ENCODE measurements at regions not wholly inside any gene's neighbourhood (a gene's known extent, or its start where the extent isn't known, plus 50 kb on each side); places are given as distances from the start of the nearest gene placed in this dataset.

- Histone ChIP-seq H3K4me2 (ENCODE audit: low read length) (no peak overlapping the region), H3K79me2 (ENCODE audit: low read length) (no peaks in the 10 kb centered on the region), H3K9me3 (ENCODE audit: low read length) (no peaks in the 10 kb centered on the region), H4K20me1 (ENCODE audit: low read length) (no peaks in the 10 kb centered on the region), H3K36me3 (ENCODE audit: low read depth, low read length) (no peaks in the 10 kb centered on the region), H3K27ac (ENCODE audit: low read length) (no peak overlapping the region), H2AFZ (ENCODE audit: low read length) (no peak overlapping the region), H3K9me2 (replicated peaks; ENCODE audit: low read length) (no peaks in the 10 kb centered on the region), H3F3A (ENCODE audit: low read length, unreplicated experiment) (no peaks in the 10 kb centered on the region), H3K9ac (ENCODE audit: low read length) (no peak overlapping the region), H3K27me3 (ENCODE audit: low read length) (peaks cover 24% of the 10 kb centered on the region), H3K4me3 (ENCODE audit: low read length) (no peak overlapping the region), H3K4me1 (ENCODE audit: insufficient read depth, low read length) (no peaks in the 10 kb centered on the region)
- intact Hi-C loops (cut with micrococcal nuclease) = no loop called here
- no peak for TF ChIP-seq EZH2phosphoT487 (IDR thresholded peaks at IDR 0.05; ENCODE audit: borderline replicate concordance, low read length)
- TF ChIP-seq, protein P1, sequence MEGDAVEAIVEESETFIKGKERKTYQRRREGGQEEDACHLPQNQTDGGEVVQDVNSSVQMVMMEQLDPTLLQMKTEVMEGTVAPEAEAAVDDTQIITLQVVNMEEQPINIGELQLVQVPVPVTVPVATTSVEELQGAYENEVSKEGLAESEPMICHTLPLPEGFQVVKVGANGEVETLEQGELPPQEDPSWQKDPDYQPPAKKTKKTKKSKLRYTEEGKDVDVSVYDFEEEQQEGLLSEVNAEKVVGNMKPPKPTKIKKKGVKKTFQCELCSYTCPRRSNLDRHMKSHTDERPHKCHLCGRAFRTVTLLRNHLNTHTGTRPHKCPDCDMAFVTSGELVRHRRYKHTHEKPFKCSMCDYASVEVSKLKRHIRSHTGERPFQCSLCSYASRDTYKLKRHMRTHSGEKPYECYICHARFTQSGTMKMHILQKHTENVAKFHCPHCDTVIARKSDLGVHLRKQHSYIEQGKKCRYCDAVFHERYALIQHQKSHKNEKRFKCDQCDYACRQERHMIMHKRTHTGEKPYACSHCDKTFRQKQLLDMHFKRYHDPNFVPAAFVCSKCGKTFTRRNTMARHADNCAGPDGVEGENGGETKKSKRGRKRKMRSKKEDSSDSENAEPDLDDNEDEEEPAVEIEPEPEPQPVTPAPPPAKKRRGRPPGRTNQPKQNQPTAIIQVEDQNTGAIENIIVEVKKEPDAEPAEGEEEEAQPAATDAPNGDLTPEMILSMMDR (conservative IDR thresholded peaks at IDR 0.05; ENCODE audit: low read depth, low read length) = no peak
- no peak for TF ChIP-seq EZH2 (IDR thresholded peaks at IDR 0.05; ENCODE audit: low read length, unreplicated experiment)
- ChIA-PET POLR2A (ENCODE audit: unreplicated experiment) (interaction anchor here (0.6 kb wide), 1 partner anchor 13 kb away, joined by 3 read pairs; no protein-coding TSS in a partner anchor), CTCF (no interaction called here)
- no TSS peak for BruUV-seq (replicated peaks)
- no peak for ATAC-seq
- DNase-seq = no peak
These were observed 203.1 kb downstream of the FBXO8 start for GRCh38 chr4:174080361-174080760.

DNA sequence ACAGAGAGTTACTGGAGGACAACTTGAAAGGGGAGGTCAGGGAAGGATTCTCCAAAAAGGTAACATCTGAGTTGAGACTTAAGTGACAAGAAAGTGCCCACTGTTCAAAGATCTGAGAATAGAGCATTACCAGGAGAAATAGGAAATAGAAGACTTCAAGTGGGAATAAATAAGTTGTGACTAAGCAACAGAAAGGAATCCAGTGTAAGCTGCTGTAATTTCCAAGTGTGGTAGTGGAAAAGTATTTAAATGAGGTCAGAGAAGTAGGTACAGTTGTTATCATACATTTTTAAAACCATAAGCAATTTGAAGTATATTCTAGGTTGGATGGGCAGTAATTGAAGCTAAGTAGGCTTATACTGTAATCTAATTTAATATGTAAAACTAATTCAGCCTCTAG is 211.9 kb downstream of the FBXO8 start:
- no peak overlapping the region for H3K4me3 ChIP-seq (ENCODE audit: low read length)
- DNase-seq = no peak

GRCh38 chr4:174069848-174070330 is 213.6 kb downstream of the FBXO8 start:
- peaks cover 47% of the 10 kb centered on the region for H3K27me3 ChIP-seq (ENCODE audit: low read length)
- no peak overlapping the region for H3K27ac ChIP-seq (ENCODE audit: low read length)
- intact Hi-C loops (cut with micrococcal nuclease) = no loop called here
- no peak overlapping the region for H3K4me2 ChIP-seq (ENCODE audit: low read length)
- BruUV-seq (replicated peaks) = no TSS peak
- ChIA-PET POLR2A (ENCODE audit: unreplicated experiment) (no interaction called here), CTCF (no interaction called here)
- no peak overlapping the region for H3K9ac ChIP-seq (ENCODE audit: low read length)
- ATAC-seq = no peak
- H3K79me2 ChIP-seq (ENCODE audit: low read length) = no peaks in the 10 kb centered on the region
- H2AFZ ChIP-seq (ENCODE audit: low read length) = no peak overlapping the region
- DNase-seq = no peak
- no peak overlapping the region for H3K4me3 ChIP-seq (ENCODE audit: low read length)
- H3K9me2 ChIP-seq (replicated peaks; ENCODE audit: low read length) = no peaks in the 10 kb centered on the region
- H3F3A ChIP-seq (ENCODE audit: low read length, unreplicated experiment) = no peaks in the 10 kb centered on the region
- no peaks in the 10 kb centered on the region for H3K36me3 ChIP-seq (ENCODE audit: low read depth, low read length)
- H4K20me1 ChIP-seq (ENCODE audit: low read length) = no peaks in the 10 kb centered on the region
- no peaks in the 10 kb centered on the region for H3K4me1 ChIP-seq (ENCODE audit: insufficient read depth, low read length)
- no peaks in the 10 kb centered on the region for H3K9me3 ChIP-seq (ENCODE audit: low read length)
- no peak for TF ChIP-seq EZH2 (IDR thresholded peaks at IDR 0.05; ENCODE audit: low read length, unreplicated experiment)
- no peak for TF ChIP-seq EZH2phosphoT487 (IDR thresholded peaks at IDR 0.05; ENCODE audit: borderline replicate concordance, low read length)
- TF ChIP-seq, protein P1 (conservative IDR thresholded peaks at IDR 0.05; ENCODE audit: low read depth, low read length) = no peak

More for the DNA sequence above, 211.9 kb downstream of the FBXO8 start:
- TF ChIP-seq, protein P1 (conservative IDR thresholded peaks at IDR 0.05; ENCODE audit: low read depth, low read length) = no peak
- TF ChIP-seq EZH2 (IDR thresholded peaks at IDR 0.05; ENCODE audit: low read length, unreplicated experiment) (no peak), EZH2phosphoT487 (IDR thresholded peaks at IDR 0.05; ENCODE audit: borderline replicate concordance, low read length) (no peak)
- ChIA-PET POLR2A (ENCODE audit: unreplicated experiment) (no interaction called here), CTCF (no interaction called here)
- H3F3A ChIP-seq (ENCODE audit: low read length, unreplicated experiment) = no peaks in the 10 kb centered on the region
- no peak overlapping the region for H3K27ac ChIP-seq (ENCODE audit: low read length)
- peaks cover 31% of the 10 kb centered on the region for H3K27me3 ChIP-seq (ENCODE audit: low read length)
- H3K4me2 ChIP-seq (ENCODE audit: low read length) = no peak overlapping the region
- H3K9me2 ChIP-seq (replicated peaks; ENCODE audit: low read length) = no peaks in the 10 kb centered on the region
- intact Hi-C loops (cut with micrococcal nuclease) = no loop called here
- H3K36me3 ChIP-seq (ENCODE audit: low read depth, low read length) = no peaks in the 10 kb centered on the region
- no peak overlapping the region for H3K9ac ChIP-seq (ENCODE audit: low read length)
- H3K79me2 ChIP-seq (ENCODE audit: low read length) = no peaks in the 10 kb centered on the region
- H4K20me1 ChIP-seq (ENCODE audit: low read length) = no peaks in the 10 kb centered on the region
- no peaks in the 10 kb centered on the region for H3K4me1 ChIP-seq (ENCODE audit: insufficient read depth, low read length)
- H3K9me3 ChIP-seq (ENCODE audit: low read length) = no peaks in the 10 kb centered on the region
- H2AFZ ChIP-seq (ENCODE audit: low read length) = no peak overlapping the region
- no peak for ATAC-seq
- BruUV-seq (replicated peaks) = no TSS peak

All from PC-3 (cell line).